Panc1 (cell line): ENCODE measurements at regions not wholly inside any gene's neighbourhood (a gene's known extent, or its start where the extent isn't known, plus 50 kb on each side); places are given as distances from the start of the nearest gene placed in this dataset.
A peak's percentile ranks its signal among the peaks of the same experiment; 100 is the strongest.

Source experiments
- ATAC-seq: fragments of 200-7000 bp; cut with Tn5 transposase; 2 replicates; pipeline ENCODE4 v1.9.1; 2020; ENCODE audit warnings: mild to moderate bottlenecking, moderate library complexity
- BruUV-seq: library from RNA; stranded (reverse); fragments of 400-500 nt; replicated peaks from 2 replicates; lab custom pipeline; 2021; lab: Mats Ljungman, UMichigan
- CTCF ChIA-PET: fragments of 300-600 bp; sonication (Branson Sonifier 250); formaldehyde crosslinking; loops from one replicate; lab custom pipeline; 2022; ENCODE audit warnings: antibody characterized with exemption; lab: Charles Lee
- POLR2A ChIA-PET: fragments of 300-600 bp; sonication (Branson Sonifier 250); formaldehyde crosslinking; loops from one replicate; lab custom pipeline; 2022; ENCODE audit warnings: antibody characterized with exemption; lab: Charles Lee
- DNase-seq: peaks from one replicate; pipeline ENCODE4 v3.0.0-alpha.2; 2010; ENCODE audit warnings: low read depth, low spot score
- H3K27ac ChIP-seq: 2 replicates; pipeline ENCODE4 v1.5.1; 2011; ENCODE audit warnings: mild to moderate bottlenecking, low read length, inconsistent platforms
- H3K27me3 ChIP-seq: fragments of 200-500 bp; sonication (Bioruptor generic); 2 replicates; pipeline ENCODE4 v1.6.0; 2014; ENCODE audit warnings: low read length, inconsistent platforms; ENCODE audit not compliant: control insufficient read depth, insufficient read depth
- H3K36me3 ChIP-seq: fragments of 200-500 bp; sonication (Bioruptor generic); 2 replicates; pipeline ENCODE4 v1.5.1; 2014; ENCODE audit warnings: inconsistent platforms, mild to moderate bottlenecking, low read length, moderate library complexity; ENCODE audit not compliant: control insufficient read depth, insufficient read depth
- H3K4me1 ChIP-seq: 2 replicates; pipeline ENCODE4 v1.5.1; 2011; ENCODE audit warnings: inconsistent platforms, mild to moderate bottlenecking, low read length, moderate library complexity; ENCODE audit not compliant: control insufficient read depth, insufficient read depth
- H3K4me3 ChIP-seq, 2 experiments: 2 replicates each; pipeline ENCODE4 v1.5.1; 2011 to 2012; ENCODE audit warnings: low read depth in 2 of 2, low read length in 2 of 2, mild to moderate bottlenecking in 2 of 2, inconsistent platforms in 1 of 2, moderate library complexity in 1 of 2
- H3K9me3 ChIP-seq: fragments of 200-500 bp; sonication (Bioruptor generic); 2 replicates; pipeline ENCODE4 v1.5.1; 2014; ENCODE audit warnings: low read depth, mild to moderate bottlenecking, inconsistent platforms, low read length, moderate library complexity; ENCODE audit not compliant: control insufficient read depth, insufficient read depth
- CTCF ChIP-seq: fragments of 450-650 bp; IDR thresholded peaks from 2 replicates; pipeline ENCODE4 v1.5.1; 2017; ENCODE audit warnings: mild to moderate bottlenecking
- POLR2AphosphoS5 ChIP-seq: IDR thresholded peaks from 2 replicates; pipeline ENCODE4 v1.6.1; 2012; ENCODE audit warnings: mild to moderate bottlenecking, low read depth, low read length, moderate library complexity
- SIN3A ChIP-seq: IDR thresholded peaks from 2 replicates; pipeline ENCODE4 v1.6.1; 2012; ENCODE audit warnings: low read depth, mild to moderate bottlenecking, low read length, moderate library complexity, borderline replicate concordance; ENCODE audit not compliant: insufficient read depth
- TCF7L2 ChIP-seq: IDR thresholded peaks from 2 replicates; pipeline ENCODE4 v1.6.1; 2011; ENCODE audit warnings: mild to moderate bottlenecking, low read depth, low read length, inconsistent platforms
- in situ Hi-C: cut with HindIII; loops from 2 replicates; pipeline ENCODE4 v1.10.0; 2016; ENCODE audit warnings: low sequenced_read_pairs, low pct_unique_long_range_greater_than_20kb
- intact Hi-C: fragments of 100-400 bp; cut with micrococcal nuclease; formaldehyde crosslinking; loops from one replicate; pipeline ENCODE4 v1.10.0; 2022; ENCODE audit not compliant: unreplicated experiment
- TF ChIP-seq, protein P1 (sequence below), 2 experiments: IDR thresholded peaks; 2 replicates each; pipeline ENCODE4 v1.6.1; 2011 to 2012; ENCODE audit warnings: low read depth in 2 of 2, control low read depth in 1 of 2, low read length in 1 of 2, mild to moderate bottlenecking in 1 of 2, moderate library complexity in 1 of 2; ENCODE audit not compliant: insufficient read depth in 1 of 2

DNA sequence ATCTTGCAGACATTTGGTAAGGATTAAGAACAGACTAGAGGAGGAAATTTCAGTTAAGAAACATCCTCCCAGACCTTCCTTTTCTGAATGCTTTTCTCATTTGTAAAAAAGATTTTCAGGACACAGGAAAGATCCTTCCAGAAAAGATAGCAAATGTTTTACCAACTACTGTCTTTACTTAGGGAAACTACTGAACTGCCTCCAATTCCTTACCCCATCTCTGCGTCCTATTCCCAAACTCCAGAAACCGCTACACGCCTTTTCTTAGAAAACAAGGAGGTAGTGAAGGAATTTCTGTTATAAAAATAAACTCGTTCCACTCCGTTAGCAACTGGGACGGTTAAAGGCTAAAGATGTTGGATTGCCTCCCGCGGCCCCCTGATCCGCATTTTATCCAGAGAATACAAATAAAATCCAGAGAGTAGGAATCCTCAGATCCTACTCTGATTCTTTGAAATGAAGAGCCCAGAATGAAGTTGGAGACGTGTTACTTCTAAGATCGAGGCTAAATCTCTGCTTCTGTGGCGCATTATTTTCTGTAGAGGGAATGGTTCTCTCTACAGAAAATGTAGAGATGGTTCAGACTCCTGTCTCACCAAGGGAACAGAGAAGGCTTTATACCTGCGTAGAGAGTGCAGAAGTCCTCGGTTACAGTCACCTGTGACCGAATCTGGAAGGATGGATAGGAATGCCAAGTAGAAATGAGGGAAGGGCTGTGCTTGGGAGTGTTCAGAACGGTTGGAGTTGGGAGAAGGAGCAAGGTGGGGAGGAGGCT, 133.0 kb downstream of the GPX5 start:
- H3K36me3 ChIP-seq, result no peaks in the 10 kb centered on the region
- peak overlapping the region; percentile 42; the same call in 1 of the 2 replicates for H3K27ac ChIP-seq
- CTCF ChIA-PET, result interaction anchor here (0.7 to 1.0 kb wide), 2 partner anchors 10 to 517 kb away, joined by 3 to 5 read pairs; no protein-coding TSS in a partner anchor
- no peaks in the 10 kb centered on the region for H3K9me3 ChIP-seq
- TF ChIP-seq, protein P1, sequence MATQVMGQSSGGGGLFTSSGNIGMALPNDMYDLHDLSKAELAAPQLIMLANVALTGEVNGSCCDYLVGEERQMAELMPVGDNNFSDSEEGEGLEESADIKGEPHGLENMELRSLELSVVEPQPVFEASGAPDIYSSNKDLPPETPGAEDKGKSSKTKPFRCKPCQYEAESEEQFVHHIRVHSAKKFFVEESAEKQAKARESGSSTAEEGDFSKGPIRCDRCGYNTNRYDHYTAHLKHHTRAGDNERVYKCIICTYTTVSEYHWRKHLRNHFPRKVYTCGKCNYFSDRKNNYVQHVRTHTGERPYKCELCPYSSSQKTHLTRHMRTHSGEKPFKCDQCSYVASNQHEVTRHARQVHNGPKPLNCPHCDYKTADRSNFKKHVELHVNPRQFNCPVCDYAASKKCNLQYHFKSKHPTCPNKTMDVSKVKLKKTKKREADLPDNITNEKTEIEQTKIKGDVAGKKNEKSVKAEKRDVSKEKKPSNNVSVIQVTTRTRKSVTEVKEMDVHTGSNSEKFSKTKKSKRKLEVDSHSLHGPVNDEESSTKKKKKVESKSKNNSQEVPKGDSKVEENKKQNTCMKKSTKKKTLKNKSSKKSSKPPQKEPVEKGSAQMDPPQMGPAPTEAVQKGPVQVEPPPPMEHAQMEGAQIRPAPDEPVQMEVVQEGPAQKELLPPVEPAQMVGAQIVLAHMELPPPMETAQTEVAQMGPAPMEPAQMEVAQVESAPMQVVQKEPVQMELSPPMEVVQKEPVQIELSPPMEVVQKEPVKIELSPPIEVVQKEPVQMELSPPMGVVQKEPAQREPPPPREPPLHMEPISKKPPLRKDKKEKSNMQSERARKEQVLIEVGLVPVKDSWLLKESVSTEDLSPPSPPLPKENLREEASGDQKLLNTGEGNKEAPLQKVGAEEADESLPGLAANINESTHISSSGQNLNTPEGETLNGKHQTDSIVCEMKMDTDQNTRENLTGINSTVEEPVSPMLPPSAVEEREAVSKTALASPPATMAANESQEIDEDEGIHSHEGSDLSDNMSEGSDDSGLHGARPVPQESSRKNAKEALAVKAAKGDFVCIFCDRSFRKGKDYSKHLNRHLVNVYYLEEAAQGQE (IDR thresholded peaks at IDR 0.05; ENCODE audit: insufficient read depth in 1 of 2, low read depth in 2 of 2, low read length in 1 of 2), result no peak
- TF ChIP-seq CTCF (no peak), TCF7L2 (no peak), SIN3A (no peak), POLR2AphosphoS5 (no peak)
- no peak for DNase-seq
- H3K27me3 ChIP-seq, result no peaks in the 10 kb centered on the region; the same call in 1 of the 2 replicates
- in situ Hi-C loops (no loop called here), intact Hi-C loops (no loop called here)
- H3K4me3 ChIP-seq, result peak overlapping the region; percentile 71 to 78
- BruUV-seq, result no TSS peak
- H3K4me1 ChIP-seq, result peaks cover 7% of the 10 kb centered on the region
- POLR2A ChIA-PET, result no interaction called here
- peak; percentile 49 for ATAC-seq

DNA sequence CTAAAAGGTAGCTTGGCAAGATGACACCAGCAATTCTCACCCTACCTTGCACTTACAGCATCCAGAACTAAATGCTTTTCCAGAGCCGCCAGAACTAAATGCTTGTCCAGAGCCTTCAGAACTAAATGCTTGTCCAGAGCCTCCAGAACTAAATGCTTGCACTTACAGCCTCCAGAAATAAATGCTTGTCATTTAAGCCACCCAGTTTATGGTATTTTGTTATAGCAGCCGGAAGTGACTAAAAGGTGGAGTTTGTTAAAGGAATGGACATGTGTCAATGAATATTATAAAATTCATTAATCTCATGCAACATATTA, 133.5 kb downstream of the GPX5 start:
- no TSS peak for BruUV-seq
- Histone ChIP-seq H3K27ac (no peak overlapping the region), H3K27me3 (no peaks in the 10 kb centered on the region; the same call in 1 of the 2 replicates), H3K4me3 (peak overlapping the region; percentile 71 to 78), H3K9me3 (no peaks in the 10 kb centered on the region), H3K36me3 (no peaks in the 10 kb centered on the region), H3K4me1 (peaks cover 7% of the 10 kb centered on the region)
- ChIA-PET POLR2A (no interaction called here), CTCF (no interaction called here)
- no peak for ATAC-seq
- in situ Hi-C loops (no loop called here), intact Hi-C loops (no loop called here)
- TF ChIP-seq, protein P1 (IDR thresholded peaks at IDR 0.05; ENCODE audit: insufficient read depth in 1 of 2, low read depth in 2 of 2, low read length in 1 of 2), result no peak
- DNase-seq, result no peak
